HEK293 (cell line): ENCODE measurements at regions not wholly inside any gene's neighbourhood (a gene's known extent, or its start where the extent isn't known, plus 50 kb on each side); places are given as distances from the start of the nearest gene placed in this dataset.

Experiments
- CTCF ChIA-PET: fragments of 350-600 bp; formaldehyde crosslinking; extraction: SDS; loops from one replicate; lab custom pipeline; 2021; ENCODE audit warnings: antibody characterized with exemption; lab: Yijun Ruan, JAX
- POLR2A ChIA-PET: fragments of 300-600 bp; formaldehyde crosslinking; extraction: SDS; loops from one replicate; lab custom pipeline; 2020; ENCODE audit warnings: antibody characterized with exemption, inconsistent platforms; lab: Yijun Ruan, JAX
- H3K27ac ChIP-seq: fragments of 200-500 bp; sonication (Bioruptor generic); 2 replicates; pipeline ENCODE4 v1.5.1; 2014; ENCODE audit warnings: low read depth, low read length, control low read depth, inconsistent platforms; ENCODE audit errors: extremely low read depth
- H3K36me3 ChIP-seq, 2 experiments: fragments of 200-500 bp in 1 of 2; sonication (Bioruptor generic) in 1 of 2; 1 replicate in 1 of 2; 2 replicates in 1 of 2; pipeline ENCODE4 v1.5.1; 2014 to 2017; ENCODE audit warnings: inconsistent platforms in 2 of 2, low read length in 2 of 2; ENCODE audit not compliant: control insufficient read depth in 2 of 2, insufficient read depth in 1 of 2
- H3K4me1 ChIP-seq: fragments of 200-500 bp; sonication (Bioruptor generic); 2 replicates; pipeline ENCODE4 v1.5.1; 2014; ENCODE audit warnings: mild to moderate bottlenecking, low read length, inconsistent platforms; ENCODE audit not compliant: control insufficient read depth, insufficient read depth
- H3K4me3 ChIP-seq: 2 replicates; pipeline ENCODE4 v1.5.1; 2011; ENCODE audit warnings: low read depth, mild to moderate bottlenecking, control low read depth, low read length, moderate library complexity
- H3K9me3 ChIP-seq: fragments of 200-500 bp; sonication (Bioruptor generic); 2 replicates; pipeline ENCODE4 v1.5.1; 2014; ENCODE audit warnings: low read depth, low read length, inconsistent platforms; ENCODE audit not compliant: control insufficient read depth, insufficient read depth
- KLF9 ChIP-seq: fragments of 450-650 bp; formaldehyde crosslinking; IDR thresholded peaks from 2 replicates; pipeline ENCODE4 v1.5.1; 2016; ENCODE audit warnings: missing biosample characterization, missing genetic modification characterization, low read depth
- MZF1 ChIP-seq: fragments of 450-650 bp; formaldehyde crosslinking; IDR thresholded peaks from 2 replicates; pipeline ENCODE4 v1.5.1; 2017; ENCODE audit warnings: missing biosample characterization, missing genetic modification characterization, borderline replicate concordance
- RBAK ChIP-seq: fragments of 450-650 bp; formaldehyde crosslinking; IDR thresholded peaks from 2 replicates; pipeline ENCODE4 v1.5.1; 2016; ENCODE audit warnings: missing biosample characterization, missing genetic modification characterization
- SALL2 ChIP-seq: fragments of 450-650 bp; formaldehyde crosslinking; IDR thresholded peaks from 2 replicates; pipeline ENCODE4 v1.5.0; 2017; ENCODE audit warnings: missing biosample characterization, mild to moderate bottlenecking, missing genetic modification characterization, borderline replicate concordance
- TCF7L2 ChIP-seq: IDR thresholded peaks from 2 replicates; pipeline ENCODE4 v1.6.1; 2011; ENCODE audit warnings: low read depth, mild to moderate bottlenecking, inconsistent platforms, low read length, moderate library complexity, borderline replicate concordance
- WT1 ChIP-seq: fragments of 450-650 bp; formaldehyde crosslinking; IDR thresholded peaks from 2 replicates; pipeline ENCODE4 v1.5.1; 2016; ENCODE audit warnings: missing biosample characterization, missing genetic modification characterization
- YY1 ChIP-seq: fragments of 450-650 bp; formaldehyde crosslinking; IDR thresholded peaks from 2 replicates; pipeline ENCODE4 v1.5.1; 2018; ENCODE audit warnings: missing biosample characterization, missing genetic modification characterization
- ZEB2 ChIP-seq: fragments of 450-650 bp; formaldehyde crosslinking; IDR thresholded peaks from 2 replicates; pipeline ENCODE4 v1.5.1; 2016; ENCODE audit warnings: missing biosample characterization, missing genetic modification characterization
- ZNF133 ChIP-seq: fragments of 450-650 bp; formaldehyde crosslinking; IDR thresholded peaks from 2 replicates; pipeline ENCODE4 v1.5.1; 2016; ENCODE audit warnings: missing biosample characterization, missing genetic modification characterization
- ZNF146 ChIP-seq: fragments of 450-650 bp; formaldehyde crosslinking; IDR thresholded peaks from 2 replicates; pipeline ENCODE4 v1.5.1; 2016; ENCODE audit warnings: missing biosample characterization, missing genetic modification characterization
- ZNF155 ChIP-seq: fragments of 450-650 bp; formaldehyde crosslinking; IDR thresholded peaks from 2 replicates; pipeline ENCODE4 v1.5.1; 2016; ENCODE audit warnings: missing biosample characterization, missing genetic modification characterization
- ZNF184 ChIP-seq: fragments of 450-650 bp; IDR thresholded peaks from 2 replicates; pipeline ENCODE4 v1.5.1; 2018; ENCODE audit warnings: missing biosample characterization, mild to moderate bottlenecking, missing genetic modification characterization
- ZNF211 ChIP-seq: fragments of 450-650 bp; formaldehyde crosslinking; IDR thresholded peaks from 2 replicates; pipeline ENCODE4 v1.5.1; 2016; ENCODE audit warnings: low read depth, missing biosample characterization, missing genetic modification characterization
- ZNF292 ChIP-seq: fragments of 450-650 bp; formaldehyde crosslinking; IDR thresholded peaks from 2 replicates; pipeline ENCODE4 v1.5.1; 2016; ENCODE audit warnings: low read depth, missing biosample characterization, missing genetic modification characterization, borderline replicate concordance
- ZNF416 ChIP-seq: fragments of 450-650 bp; formaldehyde crosslinking; IDR thresholded peaks from 2 replicates; pipeline ENCODE4 v1.5.1; 2016; ENCODE audit warnings: missing biosample characterization, missing genetic modification characterization
- ZNF610 ChIP-seq: fragments of 450-650 bp; formaldehyde crosslinking; IDR thresholded peaks from 2 replicates; pipeline ENCODE4 v1.5.1; 2016; ENCODE audit warnings: missing biosample characterization, missing genetic modification characterization, borderline replicate concordance
- ZNF660 ChIP-seq: fragments of 450-650 bp; IDR thresholded peaks from 2 replicates; pipeline ENCODE4 v1.5.1; 2018; ENCODE audit warnings: missing biosample characterization, mild to moderate bottlenecking, missing genetic modification characterization
- ZNF791 ChIP-seq: fragments of 450-650 bp; formaldehyde crosslinking; IDR thresholded peaks from 2 replicates; pipeline ENCODE4 v1.5.1; 2016; ENCODE audit warnings: missing biosample characterization, missing genetic modification characterization
- ZSCAN30 ChIP-seq: fragments of 450-650 bp; IDR thresholded peaks from 2 replicates; pipeline ENCODE4 v1.5.1; 2018; ENCODE audit warnings: missing biosample characterization, mild to moderate bottlenecking, missing genetic modification characterization, moderate library complexity
- TF ChIP-seq, protein P1 (sequence below): fragments of 450-650 bp; formaldehyde crosslinking; IDR thresholded peaks from 2 replicates; pipeline ENCODE4 v1.5.1; 2016; ENCODE audit warnings: missing biosample characterization, missing genetic modification characterization, low read depth
- TF ChIP-seq, protein P2 (sequence below): fragments of 450-650 bp; formaldehyde crosslinking; IDR thresholded peaks from 2 replicates; pipeline ENCODE4 v1.5.1; 2017; ENCODE audit warnings: missing biosample characterization, missing genetic modification characterization
- TF ChIP-seq, protein P3 (sequence below): fragments of 450-650 bp; formaldehyde crosslinking; IDR thresholded peaks from 2 replicates; pipeline ENCODE4 v1.5.1; 2016; ENCODE audit warnings: missing biosample characterization, missing genetic modification characterization

DNA sequence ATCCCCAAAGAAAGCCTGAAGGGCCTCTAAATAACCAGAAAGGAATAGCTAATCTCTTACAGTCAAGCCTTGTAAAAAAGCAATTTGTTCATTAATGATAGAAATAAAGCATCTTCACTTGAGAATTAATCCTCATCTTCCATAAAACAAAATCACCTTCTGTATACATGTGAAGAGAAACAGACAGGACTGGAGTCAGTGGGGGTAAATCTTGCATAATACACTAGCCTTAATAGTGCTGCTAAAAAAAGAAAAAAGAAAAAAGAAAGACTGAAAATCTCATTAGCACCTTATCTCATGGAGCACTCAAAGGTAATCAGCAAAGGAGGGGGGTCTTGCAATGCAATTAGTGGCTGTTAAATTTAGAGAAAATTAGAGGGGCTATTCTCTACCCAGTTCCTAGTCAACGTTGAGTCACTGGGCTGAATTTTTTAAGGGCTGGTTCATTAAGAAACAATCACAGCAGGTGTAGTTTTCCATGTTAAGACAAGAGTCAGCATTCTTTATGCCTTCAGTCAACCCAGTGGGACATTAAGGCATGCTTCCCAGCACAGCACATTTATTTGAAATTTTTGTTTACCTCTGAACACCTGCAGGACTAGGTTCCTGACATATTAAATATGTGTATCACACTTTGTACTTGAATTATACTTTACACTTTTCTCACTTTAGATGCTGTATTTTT is 1455.7 kb upstream of the CELF2 start (continued):
- TF ChIP-seq ZNF416 (tag by site-specific recombination) (no peak), YY1 (tag by site-specific recombination) (no peak)

DNA sequence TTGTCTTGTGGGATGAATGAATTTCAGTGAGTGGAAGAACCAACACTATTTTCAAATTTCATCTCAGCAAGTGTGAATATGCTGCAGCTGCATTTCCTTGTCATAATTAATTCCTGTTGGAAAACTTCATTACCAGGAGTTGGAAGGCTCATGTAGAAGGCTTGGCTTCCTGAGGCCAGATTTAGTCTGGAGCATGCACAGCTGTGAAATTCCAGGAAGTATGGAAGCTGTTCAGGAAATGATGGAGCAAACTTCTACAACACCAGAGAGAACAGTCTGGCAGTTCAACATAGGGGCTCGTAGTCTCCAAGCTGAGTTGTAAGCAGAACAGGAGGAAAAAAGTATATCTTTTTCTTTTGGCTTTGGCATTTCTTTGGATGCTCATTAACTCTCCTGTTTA is 1439.9 kb upstream of the CELF2 start:
- no peaks in the 10 kb centered on the region for H3K9me3 ChIP-seq
- POLR2A ChIA-PET, result no interaction called here
- CTCF ChIA-PET, result no interaction called here
- TF ChIP-seq TCF7L2, result no peak
- no peak for TF ChIP-seq ZNF660 (tag by site-specific recombination)
- no peak for TF ChIP-seq ZNF610
- TF ChIP-seq ZNF211 (tag by site-specific recombination), result no peak
- TF ChIP-seq ZNF184 (tag by site-specific recombination), result no peak
- no peak for TF ChIP-seq WT1
- no peak for TF ChIP-seq ZNF155 (tag by site-specific recombination)
- no peak for TF ChIP-seq ZNF791 (tag by site-specific recombination)
- TF ChIP-seq ZSCAN30 (tag by site-specific recombination), result no peak
- TF ChIP-seq ZNF133 (tag by site-specific recombination), result no peak
- TF ChIP-seq, protein P1, sequence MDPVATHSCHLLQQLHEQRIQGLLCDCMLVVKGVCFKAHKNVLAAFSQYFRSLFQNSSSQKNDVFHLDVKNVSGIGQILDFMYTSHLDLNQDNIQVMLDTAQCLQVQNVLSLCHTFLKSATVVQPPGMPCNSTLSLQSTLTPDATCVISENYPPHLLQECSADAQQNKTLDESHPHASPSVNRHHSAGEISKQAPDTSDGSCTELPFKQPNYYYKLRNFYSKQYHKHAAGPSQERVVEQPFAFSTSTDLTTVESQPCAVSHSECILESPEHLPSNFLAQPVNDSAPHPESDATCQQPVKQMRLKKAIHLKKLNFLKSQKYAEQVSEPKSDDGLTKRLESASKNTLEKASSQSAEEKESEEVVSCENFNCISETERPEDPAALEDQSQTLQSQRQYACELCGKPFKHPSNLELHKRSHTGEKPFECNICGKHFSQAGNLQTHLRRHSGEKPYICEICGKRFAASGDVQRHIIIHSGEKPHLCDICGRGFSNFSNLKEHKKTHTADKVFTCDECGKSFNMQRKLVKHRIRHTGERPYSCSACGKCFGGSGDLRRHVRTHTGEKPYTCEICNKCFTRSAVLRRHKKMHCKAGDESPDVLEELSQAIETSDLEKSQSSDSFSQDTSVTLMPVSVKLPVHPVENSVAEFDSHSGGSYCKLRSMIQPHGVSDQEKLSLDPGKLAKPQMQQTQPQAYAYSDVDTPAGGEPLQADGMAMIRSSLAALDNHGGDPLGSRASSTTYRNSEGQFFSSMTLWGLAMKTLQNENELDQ (tag by site-specific recombination), result no peak
- TF ChIP-seq, protein P2, sequence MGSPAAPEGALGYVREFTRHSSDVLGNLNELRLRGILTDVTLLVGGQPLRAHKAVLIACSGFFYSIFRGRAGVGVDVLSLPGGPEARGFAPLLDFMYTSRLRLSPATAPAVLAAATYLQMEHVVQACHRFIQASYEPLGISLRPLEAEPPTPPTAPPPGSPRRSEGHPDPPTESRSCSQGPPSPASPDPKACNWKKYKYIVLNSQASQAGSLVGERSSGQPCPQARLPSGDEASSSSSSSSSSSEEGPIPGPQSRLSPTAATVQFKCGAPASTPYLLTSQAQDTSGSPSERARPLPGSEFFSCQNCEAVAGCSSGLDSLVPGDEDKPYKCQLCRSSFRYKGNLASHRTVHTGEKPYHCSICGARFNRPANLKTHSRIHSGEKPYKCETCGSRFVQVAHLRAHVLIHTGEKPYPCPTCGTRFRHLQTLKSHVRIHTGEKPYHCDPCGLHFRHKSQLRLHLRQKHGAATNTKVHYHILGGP, result no peak
- TF ChIP-seq ZNF146 (tag by site-specific recombination), result no peak
- TF ChIP-seq ZEB2 (tag by site-specific recombination), result no peak
- no peak for TF ChIP-seq RBAK (tag by site-specific recombination)
- TF ChIP-seq KLF9 (tag by site-specific recombination), result no peak
- no peak for TF ChIP-seq SALL2 (tag by site-specific recombination)
- TF ChIP-seq MZF1 (tag by site-specific recombination), result no peak
- TF ChIP-seq ZNF292 (tag by site-specific recombination), result no peak
- TF ChIP-seq, protein P3, sequence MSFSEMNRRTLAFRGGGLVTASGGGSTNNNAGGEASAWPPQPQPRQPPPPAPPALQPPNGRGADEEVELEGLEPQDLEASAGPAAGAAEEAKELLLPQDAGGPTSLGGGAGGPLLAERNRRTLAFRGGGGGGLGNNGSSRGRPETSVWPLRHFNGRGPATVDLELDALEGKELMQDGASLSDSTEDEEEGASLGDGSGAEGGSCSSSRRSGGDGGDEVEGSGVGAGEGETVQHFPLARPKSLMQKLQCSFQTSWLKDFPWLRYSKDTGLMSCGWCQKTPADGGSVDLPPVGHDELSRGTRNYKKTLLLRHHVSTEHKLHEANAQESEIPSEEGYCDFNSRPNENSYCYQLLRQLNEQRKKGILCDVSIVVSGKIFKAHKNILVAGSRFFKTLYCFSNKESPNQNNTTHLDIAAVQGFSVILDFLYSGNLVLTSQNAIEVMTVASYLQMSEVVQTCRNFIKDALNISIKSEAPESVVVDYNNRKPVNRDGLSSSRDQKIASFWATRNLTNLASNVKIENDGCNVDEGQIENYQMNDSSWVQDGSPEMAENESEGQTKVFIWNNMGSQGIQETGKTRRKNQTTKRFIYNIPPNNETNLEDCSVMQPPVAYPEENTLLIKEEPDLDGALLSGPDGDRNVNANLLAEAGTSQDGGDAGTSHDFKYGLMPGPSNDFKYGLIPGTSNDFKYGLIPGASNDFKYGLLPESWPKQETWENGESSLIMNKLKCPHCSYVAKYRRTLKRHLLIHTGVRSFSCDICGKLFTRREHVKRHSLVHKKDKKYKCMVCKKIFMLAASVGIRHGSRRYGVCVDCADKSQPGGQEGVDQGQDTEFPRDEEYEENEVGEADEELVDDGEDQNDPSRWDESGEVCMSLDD (tag by site-specific recombination), result no peak
- H3K27ac ChIP-seq, result no peak overlapping the region
- no peak overlapping the region for H3K4me3 ChIP-seq
- no peaks in the 10 kb centered on the region for H3K4me1 ChIP-seq
- H3K36me3 ChIP-seq, result no peaks in the 10 kb centered on the region
